22Rv1 (cell line): ENCODE measurements at regions not wholly inside any gene's neighbourhood (a gene's known extent, or its start where the extent isn't known, plus 50 kb on each side); places are given as distances from the start of the nearest gene placed in this dataset.

Source experiments
- CTCF ChIP-seq: fragments of 450-650 bp; IDR thresholded peaks from 2 replicates; pipeline ENCODE4 v1.5.1; 2017; ENCODE audit warnings: mild to moderate bottlenecking
- ZFX ChIP-seq: fragments of 450-650 bp; IDR thresholded peaks from 2 replicates; pipeline ENCODE4 v1.6.1; 2017; ENCODE audit warnings: antibody characterized with exemption, borderline replicate concordance

DNA sequence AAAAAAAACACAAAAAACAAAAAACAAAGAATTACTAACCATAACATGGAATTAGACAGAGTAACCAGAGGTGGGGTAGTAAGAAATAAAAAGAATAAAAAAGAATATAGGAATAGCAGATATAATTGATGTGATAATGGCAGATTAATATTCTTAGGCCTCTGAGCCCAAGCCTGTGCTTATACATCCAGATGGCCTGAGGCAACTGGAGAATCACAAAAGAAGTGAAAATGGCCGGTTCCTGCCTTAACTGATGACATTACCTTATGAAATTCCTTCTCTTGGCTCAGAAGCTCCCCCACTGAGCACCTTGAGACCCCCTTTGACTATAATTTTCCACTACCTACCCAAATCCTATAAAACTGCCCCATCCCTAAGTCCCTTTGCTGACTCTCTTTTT is 95.1 kb upstream of the MSH6 start:
- TF ChIP-seq CTCF, result no peak
- no peak for TF ChIP-seq ZFX
